PC-3 (cell line): ENCODE measurements at regions not wholly inside any gene's neighbourhood (a gene's known extent, or its start where the extent isn't known, plus 50 kb on each side); places are given as distances from the start of the nearest gene placed in this dataset.

Source experiments
- ATAC-seq: fragments of 200-7000 bp; cut with Tn5 transposase; 2 replicates; pipeline ENCODE4 v1.9.1; 2020; ENCODE audit warnings: mild to moderate bottlenecking, moderate library complexity
- BruUV-seq: library from RNA; stranded (reverse); fragments of 400-500 nt; replicated peaks from 2 replicates; lab custom pipeline; 2021; lab: Mats Ljungman, UMichigan
- CTCF ChIA-PET: fragments of 300-600 bp; sonication (Branson Sonifier 250); formaldehyde crosslinking; loops from one replicate; lab custom pipeline; 2022; ENCODE audit warnings: antibody characterized with exemption; lab: Charles Lee
- POLR2A ChIA-PET: fragments of 300-600 bp; sonication (Branson Sonifier 250); formaldehyde crosslinking; loops from one replicate; lab custom pipeline; 2022; ENCODE audit warnings: antibody characterized with exemption; ENCODE audit not compliant: unreplicated experiment; lab: Charles Lee
- DNase-seq: peaks from one replicate; pipeline ENCODE4 v3.0.0-alpha.2; 2015
- H2AFZ ChIP-seq: fragments of 300-600 bp; sonication (generic); 2 replicates; pipeline ENCODE4 v1.6.0; 2016; ENCODE audit warnings: antibody characterized with exemption, low read length
- H3F3A ChIP-seq: fragments of 300-600 bp; sonication (generic); one replicate; pipeline ENCODE4 v1.6.0; 2017; ENCODE audit warnings: antibody characterized with exemption, low read length, control low read depth, mild to moderate bottlenecking; ENCODE audit not compliant: unreplicated experiment
- H3K27ac ChIP-seq: fragments of 300-600 bp; sonication (generic); 2 replicates; pipeline ENCODE4 v1.5.1; 2016; ENCODE audit warnings: mild to moderate bottlenecking, low read length
- H3K27me3 ChIP-seq: fragments of 300-600 bp; sonication (generic); 2 replicates; pipeline ENCODE4 v1.6.1; 2016; ENCODE audit warnings: low read length, mixed read lengths
- H3K36me3 ChIP-seq: fragments of 300-600 bp; sonication (generic); 2 replicates; pipeline ENCODE4 v1.6.1; 2016; ENCODE audit warnings: low read depth, mixed run types, low read length, mixed read lengths
- H3K4me1 ChIP-seq: fragments of 300-600 bp; sonication (generic); 2 replicates; pipeline ENCODE4 v1.5.1; 2016; ENCODE audit warnings: low read length; ENCODE audit not compliant: insufficient read depth
- H3K4me2 ChIP-seq: fragments of 300-600 bp; sonication (generic); 2 replicates; pipeline ENCODE4 v1.6.0; 2016; ENCODE audit warnings: low read length
- H3K4me3 ChIP-seq: fragments of 300-600 bp; sonication (generic); 2 replicates; pipeline ENCODE4 v1.5.1; 2016; ENCODE audit warnings: mild to moderate bottlenecking, low read length, mixed read lengths
- H3K79me2 ChIP-seq: fragments of 300-600 bp; sonication (generic); 2 replicates; pipeline ENCODE4 v1.6.1; 2017; ENCODE audit warnings: low read length, mixed read lengths
- H3K9ac ChIP-seq: fragments of 300-600 bp; sonication (generic); 2 replicates; pipeline ENCODE4 v1.6.0; 2016; ENCODE audit warnings: mild to moderate bottlenecking, low read length
- H3K9me2 ChIP-seq: fragments of 300-600 bp; sonication (generic); replicated peaks from 2 replicates; pipeline ENCODE4 v1.6.1; 2016; ENCODE audit warnings: mixed run types, low read length, mixed read lengths
- H3K9me3 ChIP-seq: fragments of 300-600 bp; sonication (generic); 2 replicates; pipeline ENCODE4 v1.6.1; 2016; ENCODE audit warnings: low read length, mixed read lengths
- H4K20me1 ChIP-seq: fragments of 300-600 bp; sonication (generic); 2 replicates; pipeline ENCODE4 v1.6.1; 2016; ENCODE audit warnings: low read length, mixed read lengths
- EZH2 ChIP-seq: fragments of 300-600 bp; sonication (generic); IDR thresholded peaks from one replicate; pipeline ENCODE4 v1.6.1; 2017; ENCODE audit warnings: antibody characterized with exemption, mild to moderate bottlenecking, low read length; ENCODE audit not compliant: unreplicated experiment
- EZH2phosphoT487 ChIP-seq: fragments of 300-600 bp; sonication (generic); IDR thresholded peaks from 2 replicates; pipeline ENCODE4 v1.6.1; 2018; ENCODE audit warnings: mild to moderate bottlenecking, antibody characterized with exemption, low read length, borderline replicate concordance
- intact Hi-C: fragments of 100-400 bp; cut with micrococcal nuclease; formaldehyde crosslinking; loops from 2 replicates; pipeline ENCODE4 v1.9.0; 2023
- TF ChIP-seq, protein P1 (sequence below): fragments of 300-600 bp; sonication (generic); conservative IDR thresholded peaks from 2 replicates; pipeline ENCODE4 v1.5.1; 2017; ENCODE audit warnings: antibody characterized with exemption, low read depth, mild to moderate bottlenecking, low read length

DNA sequence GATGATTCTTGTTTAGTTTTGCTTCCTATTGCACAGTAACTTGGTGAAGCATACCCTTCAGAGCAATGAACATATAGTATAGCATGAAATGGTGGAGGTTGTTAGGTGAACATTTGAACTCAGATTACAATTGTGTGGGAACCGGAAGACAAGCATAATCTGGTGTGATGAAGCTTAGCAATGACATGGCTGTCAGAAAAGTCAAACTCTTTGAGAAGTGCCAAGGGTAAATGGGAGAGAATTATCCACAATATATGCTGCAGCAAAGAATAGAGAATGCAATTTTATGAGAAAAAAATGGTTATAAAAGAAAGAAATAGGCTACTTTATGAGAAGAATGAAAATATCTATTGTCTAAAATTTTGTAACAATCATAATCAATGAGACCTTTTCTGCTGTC is 1536.7 kb downstream of the SI start:
- BruUV-seq, result no TSS peak

DNA sequence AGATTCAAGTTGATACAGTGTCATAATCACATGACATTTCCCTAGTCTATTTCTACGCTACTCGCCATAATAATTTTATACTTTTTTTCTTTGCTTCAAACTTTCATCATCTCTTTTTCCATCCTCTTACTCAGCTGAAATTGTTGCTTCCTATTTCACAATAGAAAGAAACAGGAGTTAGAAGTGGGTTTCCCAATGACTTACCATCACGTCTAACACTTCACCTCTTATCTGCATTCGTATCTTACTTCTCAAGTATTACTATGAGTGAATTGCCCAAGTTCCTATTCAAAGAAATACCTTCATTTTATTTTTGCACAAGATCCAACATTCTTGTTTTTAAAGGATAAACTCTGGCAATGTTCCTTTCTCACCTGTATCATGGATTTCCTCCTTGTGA is 1539.9 kb downstream of the SI start:
- H3K9ac ChIP-seq, result no peak overlapping the region
- H3K9me2 ChIP-seq, result no peaks in the 10 kb centered on the region
- no peak overlapping the region for H3K4me3 ChIP-seq
- H3K27ac ChIP-seq, result no peak overlapping the region
- POLR2A ChIA-PET, result no interaction called here
- H3K4me2 ChIP-seq, result no peak overlapping the region
- no peak overlapping the region for H2AFZ ChIP-seq
- no peaks in the 10 kb centered on the region for H3K79me2 ChIP-seq
- H3K9me3 ChIP-seq, result no peaks in the 10 kb centered on the region
- no peaks in the 10 kb centered on the region for H4K20me1 ChIP-seq
- H3K4me1 ChIP-seq, result no peaks in the 10 kb centered on the region
- H3K36me3 ChIP-seq, result no peaks in the 10 kb centered on the region
- CTCF ChIA-PET, result no interaction called here
- no peaks in the 10 kb centered on the region for H3F3A ChIP-seq
- DNase-seq, result no peak
- TF ChIP-seq EZH2 (no peak), EZH2phosphoT487 (no peak)
- TF ChIP-seq, protein P1, sequence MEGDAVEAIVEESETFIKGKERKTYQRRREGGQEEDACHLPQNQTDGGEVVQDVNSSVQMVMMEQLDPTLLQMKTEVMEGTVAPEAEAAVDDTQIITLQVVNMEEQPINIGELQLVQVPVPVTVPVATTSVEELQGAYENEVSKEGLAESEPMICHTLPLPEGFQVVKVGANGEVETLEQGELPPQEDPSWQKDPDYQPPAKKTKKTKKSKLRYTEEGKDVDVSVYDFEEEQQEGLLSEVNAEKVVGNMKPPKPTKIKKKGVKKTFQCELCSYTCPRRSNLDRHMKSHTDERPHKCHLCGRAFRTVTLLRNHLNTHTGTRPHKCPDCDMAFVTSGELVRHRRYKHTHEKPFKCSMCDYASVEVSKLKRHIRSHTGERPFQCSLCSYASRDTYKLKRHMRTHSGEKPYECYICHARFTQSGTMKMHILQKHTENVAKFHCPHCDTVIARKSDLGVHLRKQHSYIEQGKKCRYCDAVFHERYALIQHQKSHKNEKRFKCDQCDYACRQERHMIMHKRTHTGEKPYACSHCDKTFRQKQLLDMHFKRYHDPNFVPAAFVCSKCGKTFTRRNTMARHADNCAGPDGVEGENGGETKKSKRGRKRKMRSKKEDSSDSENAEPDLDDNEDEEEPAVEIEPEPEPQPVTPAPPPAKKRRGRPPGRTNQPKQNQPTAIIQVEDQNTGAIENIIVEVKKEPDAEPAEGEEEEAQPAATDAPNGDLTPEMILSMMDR, result no peak
- no TSS peak for BruUV-seq
- no peaks in the 10 kb centered on the region for H3K27me3 ChIP-seq
- intact Hi-C loops, result no loop called here
- ATAC-seq, result no peak

More for the DNA sequence above, 1536.7 kb downstream of the SI start:
- CTCF ChIA-PET, result no interaction called here
- no peaks in the 10 kb centered on the region for H3F3A ChIP-seq
- TF ChIP-seq EZH2 (no peak), EZH2phosphoT487 (no peak)
- TF ChIP-seq, protein P1, result no peak
- no peak overlapping the region for H3K4me3 ChIP-seq
- H3K79me2 ChIP-seq, result no peaks in the 10 kb centered on the region
- H3K4me2 ChIP-seq, result no peak overlapping the region
- no peaks in the 10 kb centered on the region for H3K9me3 ChIP-seq
- no peak overlapping the region for H3K9ac ChIP-seq
- H3K36me3 ChIP-seq, result no peaks in the 10 kb centered on the region
- H3K4me1 ChIP-seq, result no peaks in the 10 kb centered on the region
- no peaks in the 10 kb centered on the region for H3K9me2 ChIP-seq
- intact Hi-C loops, result no loop called here
- ATAC-seq (no peak), DNase-seq (no peak)
- no peaks in the 10 kb centered on the region for H3K27me3 ChIP-seq
- POLR2A ChIA-PET, result no interaction called here
- no peak overlapping the region for H2AFZ ChIP-seq
- no peaks in the 10 kb centered on the region for H4K20me1 ChIP-seq
- no peak overlapping the region for H3K27ac ChIP-seq

DNA sequence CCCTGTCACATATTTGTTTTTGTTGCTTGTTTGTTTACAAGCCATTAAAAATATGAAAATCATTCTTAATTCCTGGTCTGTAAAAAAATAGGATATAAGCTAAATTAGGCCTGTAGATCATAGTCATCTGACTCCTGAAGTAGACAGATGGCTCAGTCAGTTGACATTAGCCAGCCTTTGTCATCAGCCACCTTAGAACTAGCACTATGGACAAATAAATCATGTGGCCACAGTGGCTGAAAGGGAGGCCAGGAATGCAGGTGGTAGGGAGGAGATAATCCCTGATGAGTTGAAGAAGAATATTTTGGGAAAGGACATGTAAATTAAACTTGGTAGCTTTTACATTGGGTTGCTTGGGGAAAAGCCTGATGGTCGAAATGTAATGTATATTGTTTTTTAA is 1544.9 kb downstream of the SI start:
- no peak overlapping the region for H3K4me2 ChIP-seq
- BruUV-seq, result no TSS peak
- no peaks in the 10 kb centered on the region for H3K9me3 ChIP-seq
- DNase-seq (no peak), ATAC-seq (no peak)
- H3K4me3 ChIP-seq, result no peak overlapping the region
- ChIA-PET POLR2A (no interaction called here), CTCF (no interaction called here)
- H3K9ac ChIP-seq, result no peak overlapping the region
- no peaks in the 10 kb centered on the region for H3K36me3 ChIP-seq
- H3K9me2 ChIP-seq, result no peaks in the 10 kb centered on the region
- H3K27ac ChIP-seq, result no peak overlapping the region
- H4K20me1 ChIP-seq, result no peaks in the 10 kb centered on the region
- H3K27me3 ChIP-seq, result no peaks in the 10 kb centered on the region
- intact Hi-C loops, result no loop called here
- no peaks in the 10 kb centered on the region for H3K4me1 ChIP-seq
- TF ChIP-seq EZH2 (no peak), EZH2phosphoT487 (no peak)
- TF ChIP-seq, protein P1, result no peak
- H3F3A ChIP-seq, result no peaks in the 10 kb centered on the region
- no peaks in the 10 kb centered on the region for H3K79me2 ChIP-seq
- no peak overlapping the region for H2AFZ ChIP-seq
